Esophagus muscularis mucosa (tissue), 4 donors: ENCODE measurements at regions not wholly inside any gene's neighbourhood (a gene's known extent, or its start where the extent isn't known, plus 50 kb on each side); places are given as distances from the start of the nearest gene placed in this dataset.

Experiments
- DNase-seq: peaks from one replicate; pipeline ENCODE4 v3.0.0-alpha.2; 2017; ENCODE audit errors: extremely low spot score
- H3K27ac ChIP-seq, 4 donors: fragments of 200-600 bp; sonication (generic); replicated peaks in 1 of 4; 1 replicate in 3 of 4; 2 replicates in 1 of 4; pipeline ENCODE4 v1.5.1; 2016 to 2019; ENCODE audit warnings: mild to moderate bottlenecking in 1 of 4
- H3K27me3 ChIP-seq, 4 donors: fragments of 200-600 bp; sonication (generic); one replicate each; pipeline versions ENCODE4 v1.5.1 to v1.6.0; 2016 to 2019
- H3K36me3 ChIP-seq, 4 donors: fragments of 200-600 bp; sonication (generic); one replicate each; pipeline ENCODE4 v1.5.1; 2016 to 2019
- H3K4me1 ChIP-seq, 4 donors: fragments of 200-600 bp; sonication (generic); one replicate each; pipeline ENCODE4 v1.5.1; 2016 to 2019
- H3K4me3 ChIP-seq, 4 donors: fragments of 200-600 bp; sonication (generic); 1 replicate in 2 of 4; 2 replicates in 2 of 4; pipeline ENCODE4 v1.5.1; 2016 to 2019; ENCODE audit warnings: mild to moderate bottlenecking in 4 of 4, moderate library complexity in 1 of 4
- H3K9me3 ChIP-seq, 4 donors: fragments of 200-600 bp; sonication (generic); 1 replicate in 3 of 4; 2 replicates in 1 of 4; pipeline ENCODE4 v1.5.1; 2016 to 2019
- CTCF ChIP-seq, 3 experiments: fragments of 200-600 bp in 2 of 3; fragments of 450-650 bp in 1 of 3; sonication (generic) in 2 of 3; IDR thresholded peaks; one replicate each; pipeline ENCODE4 v1.5.1; 2017 to 2019; ENCODE audit warnings: antibody characterized with exemption in 3 of 3, mild to moderate bottlenecking in 2 of 3, moderate library complexity in 1 of 3
- EP300 ChIP-seq: sonication (generic); formaldehyde crosslinking; IDR thresholded peaks from one replicate; pipeline ENCODE4 v1.6.1; 2017; ENCODE audit warnings: antibody characterized with exemption
- POLR2A ChIP-seq: fragments of 450-650 bp; IDR thresholded peaks from one replicate; pipeline ENCODE4 v1.6.1; 2017; ENCODE audit warnings: antibody characterized with exemption, moderate library complexity, mild to moderate bottlenecking, low read depth
- POLR2AphosphoS5 ChIP-seq, 2 donors: sonication (generic); formaldehyde crosslinking; IDR thresholded peaks; one replicate each; pipeline ENCODE4 v1.6.1; 2017; ENCODE audit warnings: antibody characterized with exemption in 2 of 2
- WGBS: methylation state at CpG from one replicate; pipeline ENCODE4 v1.1.5; 2018; 5-methylcytosine and 5-hydroxymethylcytosine counted together
- intact Hi-C: fragments of 100-400 bp; cut with DNase I; formaldehyde crosslinking; loops from one replicate; pipeline ENCODE4 v1.15.1; 2023

- H3K27me3 ChIP-seq: no peaks in the 10 kb centered on the region
- no peak for TF ChIP-seq CTCF (IDR thresholded peaks at IDR 0.05)
- no peak for TF ChIP-seq POLR2AphosphoS5 (IDR thresholded peaks at IDR 0.05)
- TF ChIP-seq POLR2A: no peak
- no peak for TF ChIP-seq EP300
- peaks cover 0 to 35% (median 26%) of the 10 kb centered on the region in 4 donors for H3K4me1 ChIP-seq
- 87% methylated on average over 4 of the region's 4 CpGs for WGBS
- H3K9me3 ChIP-seq: no peaks in the 10 kb centered on the region
- intact Hi-C loops: no loop called here
- H3K27ac ChIP-seq: no peak overlapping the region
- no peak for DNase-seq
- no peak overlapping the region for H3K4me3 ChIP-seq
- H3K36me3 ChIP-seq: no peaks in the 10 kb centered on the region
Observed at GRCh38 chr12:59079472-59079871, 159.2 kb upstream of the LRIG3 start.

DNA sequence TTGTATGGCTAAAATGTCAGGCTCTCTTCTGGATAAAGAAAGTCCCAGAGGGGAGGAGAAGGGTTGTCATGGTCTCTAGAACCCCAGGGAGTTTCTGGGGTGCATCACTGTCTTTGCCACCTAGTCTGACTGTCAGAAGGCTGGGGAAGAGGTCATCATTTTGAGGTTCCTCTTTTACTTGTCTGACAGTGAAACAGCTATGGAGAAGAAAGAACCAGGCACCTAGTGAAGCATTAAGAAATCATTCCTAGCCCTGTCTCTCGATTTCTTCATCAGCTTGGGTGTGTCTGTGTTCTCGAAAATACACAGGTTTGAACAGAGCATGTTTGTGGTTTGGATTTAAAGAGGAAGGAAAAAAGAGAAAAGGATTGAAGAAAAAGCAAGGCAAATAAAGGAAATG lies 158.7 kb upstream of the LRIG3 start:
- H3K9me3 ChIP-seq: no peaks in the 10 kb centered on the region
- DNase-seq: no peak
- H3K4me3 ChIP-seq: no peak overlapping the region
- intact Hi-C loops: no loop called here
- 78% methylated on average over 2 of the region's 2 CpGs for WGBS
- TF ChIP-seq POLR2A: no peak
- TF ChIP-seq POLR2AphosphoS5 (IDR thresholded peaks at IDR 0.05): no peak
- H3K27me3 ChIP-seq: no peaks in the 10 kb centered on the region
- no peaks in the 10 kb centered on the region for H3K36me3 ChIP-seq
- peaks cover 0 to 31% (median 22%) of the 10 kb centered on the region in 4 donors for H3K4me1 ChIP-seq
- H3K27ac ChIP-seq: no peak overlapping the region

DNA sequence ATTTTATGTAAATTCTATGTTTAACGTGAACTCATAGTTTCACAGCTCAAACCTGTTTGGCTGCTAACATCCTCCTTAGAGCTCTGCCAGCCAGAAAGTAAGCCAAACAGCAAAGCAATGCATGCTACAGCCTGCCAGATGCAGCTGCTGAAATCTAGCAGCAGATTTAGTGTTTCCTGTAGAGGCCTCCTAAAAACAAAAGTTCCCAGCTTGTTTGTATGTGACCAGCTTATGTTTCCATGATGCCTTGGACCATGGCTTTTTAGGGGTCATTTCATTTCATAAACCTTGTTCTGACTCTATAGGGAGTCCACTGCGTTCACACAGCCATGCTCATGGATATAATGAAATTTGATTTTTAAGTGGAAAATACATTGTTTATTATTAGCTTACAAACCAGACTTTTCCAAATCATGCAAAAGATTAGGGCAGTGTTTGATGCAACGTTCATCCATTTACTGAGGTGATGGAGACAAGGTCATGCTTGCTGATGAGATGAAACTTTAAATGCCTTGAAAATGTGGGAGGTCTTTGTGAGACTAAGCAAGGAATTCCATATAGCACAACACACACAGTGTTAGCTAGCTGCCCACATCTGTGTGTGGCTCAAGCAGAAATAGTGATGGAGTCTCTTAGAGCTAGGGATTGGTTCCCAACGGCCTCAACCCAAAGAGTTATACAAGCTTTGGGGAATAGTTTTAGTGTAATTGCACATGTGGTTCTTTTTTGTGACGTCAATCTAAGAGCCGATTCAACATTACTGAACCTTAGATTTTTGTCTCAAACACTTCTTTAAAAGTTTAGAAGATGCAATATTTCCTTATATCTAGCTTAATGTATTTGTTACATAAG lies 157.5 kb upstream of the LRIG3 start:
- no peak for DNase-seq
- H3K27ac ChIP-seq: no peak overlapping the region
- H3K9me3 ChIP-seq: no peaks in the 10 kb centered on the region
- H3K27me3 ChIP-seq: no peaks in the 10 kb centered on the region
- WGBS: 61% methylated on average over 6 of the region's 6 CpGs
- intact Hi-C loops: no loop called here
- TF ChIP-seq POLR2AphosphoS5 (IDR thresholded peaks at IDR 0.05): no peak
- no peak for TF ChIP-seq EP300
- no peak for TF ChIP-seq CTCF (IDR thresholded peaks at IDR 0.05)
- TF ChIP-seq POLR2A: no peak
- H3K36me3 ChIP-seq: no peaks in the 10 kb centered on the region
- peaks cover 0 to 19% (median 10%) of the 10 kb centered on the region in 4 donors for H3K4me1 ChIP-seq
- no peak overlapping the region for H3K4me3 ChIP-seq

- no peak for DNase-seq
- Histone ChIP-seq H3K4me1 (peaks cover 0 to 15% (median 10%) of the 10 kb centered on the region in 4 donors), H3K9me3 (no peaks in the 10 kb centered on the region), H3K36me3 (no peaks in the 10 kb centered on the region), H3K4me3 (no peak overlapping the region), H3K27me3 (no peaks in the 10 kb centered on the region), H3K27ac (no peak overlapping the region)
- intact Hi-C loops: no loop called here
- TF ChIP-seq POLR2AphosphoS5 (IDR thresholded peaks at IDR 0.05) (no peak), CTCF (IDR thresholded peaks at IDR 0.05) (no peak)
- 51% methylated on average over 3 of the region's 3 CpGs for WGBS
Observed at GRCh38 chr12:59077153-59077552, 156.8 kb upstream of the LRIG3 start.

DNA sequence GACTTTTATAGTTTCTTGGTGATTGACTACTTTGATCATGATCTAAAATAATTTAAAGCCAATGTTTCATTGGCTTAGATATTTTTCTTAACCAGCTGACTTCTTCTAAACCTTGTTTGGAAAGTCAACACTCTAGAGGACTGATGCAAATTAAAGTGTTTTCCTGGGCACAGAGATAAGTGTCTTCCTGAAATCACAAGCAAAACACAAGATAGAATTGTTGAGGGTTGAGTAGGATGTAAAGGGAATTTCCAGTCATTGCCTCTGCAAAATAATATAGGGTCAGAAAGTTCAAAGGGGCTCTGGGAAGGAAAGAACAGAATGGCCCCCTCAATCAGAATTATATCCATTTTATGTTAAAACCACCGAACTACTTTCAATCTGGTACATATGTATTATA lies 156.3 kb upstream of the LRIG3 start:
- Histone ChIP-seq H3K27ac (no peak overlapping the region), H3K27me3 (no peaks in the 10 kb centered on the region), H3K36me3 (no peaks in the 10 kb centered on the region), H3K4me1 (peaks cover 0 to 15% (median 10%) of the 10 kb centered on the region in 4 donors), H3K4me3 (no peak overlapping the region), H3K9me3 (no peaks in the 10 kb centered on the region)
- intact Hi-C loops: no loop called here
- DNase-seq: no peak
- whole genome bisulfite sequencing: 77% methylated on average over 1 of the region's 1 CpG
- TF ChIP-seq POLR2A: no peak
- no peak for TF ChIP-seq CTCF (IDR thresholded peaks at IDR 0.05)
- no peak for TF ChIP-seq EP300
- TF ChIP-seq POLR2AphosphoS5 (IDR thresholded peaks at IDR 0.05): no peak
